ENCODE measurements at regions not wholly inside any gene's neighbourhood (a gene's known extent, or its start where the extent isn't known, plus 50 kb on each side); places are given as distances from the start of the nearest gene placed in this dataset.

- intact Hi-C loops (cut with DNase I): no loop called here
- Histone ChIP-seq H3K27me3 (no peaks in the 10 kb centered on the region), H3K4me1 (no peaks in the 10 kb centered on the region), H3K9me3 (peaks cover 0 to 26% of the 10 kb centered on the region in 2 donors), H3K4me3 (no peak overlapping the region), H3K27ac (no peak overlapping the region), H3K36me3 (no peaks in the 10 kb centered on the region)
- ATAC-seq: no peak
- TF ChIP-seq CTCF (IDR thresholded peaks at IDR 0.05): no peak
- DNase-seq: no peak
Observed at GRCh38 chr22:47232197-47232596, 469.7 kb downstream of the TBC1D22A start.

GRCh38 chr22:47231759-47232158, 469.3 kb downstream of the TBC1D22A start:
- Histone ChIP-seq H3K27me3 (no peaks in the 10 kb centered on the region), H3K27ac (no peak overlapping the region), H3K4me1 (no peaks in the 10 kb centered on the region), H3K4me3 (no peak overlapping the region), H3K36me3 (no peaks in the 10 kb centered on the region), H3K9me3 (peaks cover 0 to 26% of the 10 kb centered on the region in 2 donors)
- DNase-seq (no peak), ATAC-seq (no peak)
- intact Hi-C loops (cut with DNase I): no loop called here
- TF ChIP-seq CTCF (IDR thresholded peaks at IDR 0.05): no peak

GRCh38 chr22:47230741-47231140, 468.3 kb downstream of the TBC1D22A start:
- no peak overlapping the region for H3K4me3 ChIP-seq
- DNase-seq: peak in 1 of 4 donors; percentile 70
- H3K9me3 ChIP-seq: peaks cover 0 to 26% of the 10 kb centered on the region in 2 donors
- no peak overlapping the region for H3K27ac ChIP-seq
- intact Hi-C loops (cut with DNase I): no loop called here
- TF ChIP-seq CTCF (IDR thresholded peaks at IDR 0.05): no peak
- no peak for ATAC-seq
- peaks cover 0 to 5% of the 10 kb centered on the region in 2 donors for H3K27me3 ChIP-seq
- no peaks in the 10 kb centered on the region for H3K4me1 ChIP-seq
- H3K36me3 ChIP-seq: no peaks in the 10 kb centered on the region

- Histone ChIP-seq H3K27ac (no peak overlapping the region), H3K9me3 (peaks cover 0 to 26% of the 10 kb centered on the region in 2 donors), H3K27me3 (peaks cover 0 to 5% of the 10 kb centered on the region in 2 donors), H3K4me3 (no peak overlapping the region), H3K36me3 (no peaks in the 10 kb centered on the region), H3K4me1 (no peaks in the 10 kb centered on the region)
- intact Hi-C loops (cut with DNase I): no loop called here
- ATAC-seq: peak; percentile 42
- no peak for TF ChIP-seq CTCF (IDR thresholded peaks at IDR 0.05)
- DNase-seq: peak in 2 of 4 donors; percentile 84 to 85
Observed at GRCh38 chr22:47230251-47230650, 467.8 kb downstream of the TBC1D22A start.

GRCh38 chr22:47228767-47229166, 466.3 kb downstream of the TBC1D22A start:
- Histone ChIP-seq H3K9me3 (peaks cover 0 to 18% of the 10 kb centered on the region in 2 donors), H3K4me1 (no peaks in the 10 kb centered on the region), H3K36me3 (no peaks in the 10 kb centered on the region), H3K4me3 (no peak overlapping the region), H3K27me3 (peaks cover 0 to 5% of the 10 kb centered on the region in 2 donors), H3K27ac (no peak overlapping the region)
- no peak for TF ChIP-seq CTCF (IDR thresholded peaks at IDR 0.05)
- DNase-seq: no peak
- no peak for ATAC-seq
- intact Hi-C loops (cut with DNase I): no loop called here

Measured in left lung (tissue), 4 donors.